ENCODE measurements at regions not wholly inside any gene's neighbourhood (a gene's known extent, or its start where the extent isn't known, plus 50 kb on each side); places are given as distances from the start of the nearest gene placed in this dataset.
"Not testable (repeated sequence)": the region's sequence is repeated elsewhere in the genome, so short reads cannot be mapped to it uniquely, and the experiment has no call there.

DNA sequence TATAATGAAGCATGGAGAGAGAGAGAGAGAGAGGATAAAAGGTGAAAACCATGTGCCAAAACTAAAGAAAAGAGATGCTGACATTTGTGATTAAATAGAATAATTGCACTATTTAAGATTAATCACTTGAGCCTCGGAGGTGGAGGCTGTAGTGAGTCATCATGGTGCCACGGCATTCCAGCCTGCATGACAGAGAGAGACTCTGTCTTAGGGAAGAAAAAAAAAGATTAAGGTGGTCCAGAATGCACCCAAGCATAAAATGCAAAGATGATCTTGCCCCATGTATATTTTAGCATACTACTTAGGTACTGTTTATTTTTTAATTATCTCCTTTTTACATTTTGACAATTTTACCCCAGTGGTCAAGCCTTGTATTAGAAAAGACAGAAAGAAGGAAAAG is 742.5 kb downstream of the SPATA31A1 start:
- H3K4me3 ChIP-seq (replicated peaks in 1 of 3); H3K36me3 ChIP-seq; H3K27me3 ChIP-seq; H3K9me3 ChIP-seq; DNase-seq; H3K27ac ChIP-seq; H3K4me1 ChIP-seq; intact Hi-C loops (cut with DNase I): not testable (repeated sequence)
- 63 to 80% methylated on average over 2 of the region's 2 CpGs for WGBS, 2 donors

DNA sequence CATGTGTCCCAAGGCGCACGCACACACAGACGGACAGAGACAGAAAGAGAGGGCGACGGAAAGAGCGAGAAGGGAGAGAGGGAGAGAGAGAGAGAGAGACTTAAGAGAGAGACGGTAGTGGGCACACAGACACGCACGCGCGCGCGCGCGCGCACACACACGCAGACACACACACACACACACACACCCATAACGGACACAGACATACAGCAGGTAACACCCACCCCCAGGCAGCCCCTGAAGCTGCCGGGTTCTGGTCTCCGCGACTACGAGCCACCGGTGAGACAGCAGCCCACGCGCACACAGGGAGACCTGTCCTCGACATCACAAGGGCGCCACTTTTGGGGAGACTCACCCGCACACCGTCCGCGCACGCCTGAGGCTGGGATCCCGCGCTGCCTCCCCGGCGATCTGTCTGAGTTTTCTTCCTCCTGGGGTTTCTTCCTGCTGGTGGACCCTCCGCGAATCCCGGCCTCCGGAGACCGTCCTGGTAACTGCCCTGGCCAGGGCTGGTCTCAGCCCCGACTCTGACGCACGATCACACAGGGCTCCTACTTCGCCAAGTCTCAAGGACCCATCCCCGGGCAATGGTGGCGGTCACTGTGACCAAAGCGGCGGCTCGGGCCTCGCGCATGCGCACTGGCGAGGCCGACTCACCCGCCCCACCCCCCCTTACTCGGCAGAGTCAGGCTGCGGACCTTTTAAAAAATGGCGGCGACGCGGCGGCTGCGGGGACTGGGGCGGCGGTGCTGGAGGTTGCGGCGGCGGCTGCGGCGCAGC is 750.7 kb downstream of the SPATA31A1 start:
- H3K36me3 ChIP-seq = not testable (repeated sequence)

GRCh38 chr9:40106783-40107248 is 751.3 kb downstream of the SPATA31A1 start:
- not testable (repeated sequence) for H3K27ac ChIP-seq

More for the DNA sequence above, 750.7 kb downstream of the SPATA31A1 start:
- H3K4me3 ChIP-seq (replicated peaks in 1 of 3) = peak overlapping the region in 1 of 3 donors; percentile 24
- H3K27ac ChIP-seq = peak overlapping the region in 1 of 3 donors; percentile 68
- H3K27me3 ChIP-seq; H3K9me3 ChIP-seq; H3K4me1 ChIP-seq; intact Hi-C loops (cut with DNase I): not testable (repeated sequence)
- WGBS, 2 donors = 0% methylated on average over 15 of the region's 71 CpGs; no CpG with 5 or more reads in 1 of the 2 donors
- DNase-seq = peak; percentile 51 to 53

GRCh38 chr9:40107251-40107650 is 751.8 kb downstream of the SPATA31A1 start:
- H3K27me3 ChIP-seq; H3K4me3 ChIP-seq (replicated peaks in 1 of 3); H3K36me3 ChIP-seq; intact Hi-C loops (cut with DNase I); H3K4me1 ChIP-seq; DNase-seq; H3K27ac ChIP-seq; H3K9me3 ChIP-seq: not testable (repeated sequence)
- no CpG with 5 or more reads among the region's 26 CpGs for WGBS, 2 donors

More at GRCh38 chr9:40106783-40107248, 751.3 kb downstream of the SPATA31A1 start:
- peak overlapping the region in 1 of 3 donors; percentile 17 for H3K4me3 ChIP-seq (replicated peaks in 1 of 3)
- H3K36me3 ChIP-seq; intact Hi-C loops (cut with DNase I); H3K27me3 ChIP-seq; H3K4me1 ChIP-seq; DNase-seq; H3K9me3 ChIP-seq: not testable (repeated sequence)
- WGBS, 2 donors = no CpG with 5 or more reads among the region's 33 CpGs

DNA sequence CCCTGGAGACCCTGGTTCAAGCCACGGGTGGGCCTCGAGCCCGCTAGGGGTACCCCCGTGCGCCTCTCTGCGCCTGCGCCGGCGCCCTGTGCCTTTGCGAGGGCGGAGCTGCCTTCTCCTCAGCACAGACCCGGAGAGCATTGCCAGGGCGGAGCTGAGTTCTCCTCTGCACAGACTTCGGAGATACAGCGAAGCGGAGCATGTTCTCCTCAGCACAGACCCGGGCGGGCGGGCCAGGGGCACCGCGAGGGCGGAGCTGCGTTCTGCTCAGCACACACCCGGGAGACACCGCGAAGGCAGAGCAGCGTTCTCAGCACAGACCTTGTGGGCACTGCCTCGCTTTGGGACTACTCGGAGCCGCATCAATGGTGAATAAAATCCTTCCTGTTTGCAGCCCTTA is 753.0 kb downstream of the SPATA31A1 start:
- H3K36me3 ChIP-seq; H3K27me3 ChIP-seq; H3K4me1 ChIP-seq; H3K4me3 ChIP-seq (replicated peaks in 1 of 3); H3K27ac ChIP-seq; intact Hi-C loops (cut with DNase I); H3K9me3 ChIP-seq; DNase-seq: not testable (repeated sequence)
- no CpG with 5 or more reads among the region's 30 CpGs for WGBS, 2 donors

GRCh38 chr9:40110751-40111150 is 755.3 kb downstream of the SPATA31A1 start:
- H3K4me1 ChIP-seq; H3K9me3 ChIP-seq; H3K4me3 ChIP-seq (replicated peaks in 1 of 3); H3K27ac ChIP-seq; H3K36me3 ChIP-seq; H3K27me3 ChIP-seq; DNase-seq; intact Hi-C loops (cut with DNase I): not testable (repeated sequence)
- WGBS, 2 donors = no CpG with 5 or more reads among the region's 18 CpGs

DNA sequence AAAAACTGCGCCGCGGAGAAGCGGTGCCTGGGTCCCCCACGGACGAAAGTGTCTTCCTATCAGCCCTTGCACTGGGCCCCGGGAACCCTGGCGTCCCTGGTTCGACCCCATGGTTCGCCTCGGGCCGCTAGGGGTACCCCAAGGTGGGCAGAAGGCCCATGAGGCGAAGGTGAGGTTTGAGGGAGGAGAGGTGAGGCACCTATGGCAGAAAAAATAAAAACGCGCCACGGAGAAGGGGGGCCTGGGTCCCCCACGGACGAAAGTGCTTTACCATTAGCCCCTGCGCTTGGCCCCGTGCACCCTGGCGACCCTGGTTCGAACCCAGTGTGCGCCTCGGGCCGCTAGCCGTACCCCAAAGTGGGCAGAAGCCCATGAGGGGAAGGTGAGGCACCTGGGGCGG is 756.1 kb downstream of the SPATA31A1 start:
- H3K4me3 ChIP-seq (replicated peaks in 1 of 3); intact Hi-C loops (cut with DNase I); H3K27me3 ChIP-seq; H3K9me3 ChIP-seq; H3K36me3 ChIP-seq; DNase-seq; H3K4me1 ChIP-seq; H3K27ac ChIP-seq: not testable (repeated sequence)
- 75% methylated on average over 7 of the region's 27 CpGs; no CpG with 5 or more reads in 1 of the 2 donors for WGBS, 2 donors

GRCh38 chr9:40130598-40130997 is 775.1 kb downstream of the SPATA31A1 start:
- H3K36me3 ChIP-seq; H3K27me3 ChIP-seq; H3K27ac ChIP-seq; H3K9me3 ChIP-seq; H3K4me3 ChIP-seq (replicated peaks in 1 of 3); DNase-seq; H3K4me1 ChIP-seq; intact Hi-C loops (cut with DNase I): not testable (repeated sequence)
- no CpG with 5 or more reads among the region's 1 CpG for WGBS, 2 donors

GRCh38 chr9:40169204-40169603 is 813.7 kb downstream of the SPATA31A1 start:
- H3K27me3 ChIP-seq; H3K4me3 ChIP-seq (replicated peaks in 1 of 3); intact Hi-C loops (cut with DNase I); H3K9me3 ChIP-seq; H3K27ac ChIP-seq; H3K4me1 ChIP-seq; H3K36me3 ChIP-seq; DNase-seq: not testable (repeated sequence)
- no CpG with 5 or more reads among the region's 1 CpG for WGBS, 2 donors

DNA sequence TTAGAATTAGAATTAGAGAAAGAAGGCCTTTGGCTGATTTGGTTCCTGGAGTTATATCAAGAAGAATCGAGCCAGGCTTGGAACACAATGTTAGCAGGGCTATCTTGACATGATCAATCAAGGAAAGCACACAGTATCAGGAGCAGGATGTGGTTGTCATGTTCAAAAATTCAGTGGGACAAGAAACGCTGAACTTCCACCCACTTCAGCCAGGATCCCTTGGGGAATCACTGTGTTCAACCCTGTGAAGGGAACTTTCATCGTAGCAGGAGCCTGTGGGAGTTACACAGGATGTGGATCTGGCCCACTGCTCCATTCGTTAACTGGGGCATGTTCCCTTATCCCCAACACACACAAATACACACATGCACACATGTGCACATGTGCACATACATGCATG is 817.8 kb downstream of the SPATA31A1 start:
- intact Hi-C loops (cut with DNase I); H3K27me3 ChIP-seq; H3K4me1 ChIP-seq; H3K9me3 ChIP-seq; H3K4me3 ChIP-seq (replicated peaks in 1 of 3); H3K36me3 ChIP-seq; DNase-seq; H3K27ac ChIP-seq: not testable (repeated sequence)
- no CpG with 5 or more reads among the region's 4 CpGs for WGBS, 2 donors

- H3K4me1 ChIP-seq; H3K4me3 ChIP-seq (replicated peaks in 1 of 3); H3K9me3 ChIP-seq; H3K36me3 ChIP-seq; intact Hi-C loops (cut with DNase I); DNase-seq; H3K27me3 ChIP-seq; H3K27ac ChIP-seq: not testable (repeated sequence)
- 86% methylated on average over 1 of the region's 4 CpGs; no CpG with 5 or more reads in 1 of the 2 donors for WGBS, 2 donors
Observed at GRCh38 chr9:40174035-40174434, 818.6 kb downstream of the SPATA31A1 start.

DNA sequence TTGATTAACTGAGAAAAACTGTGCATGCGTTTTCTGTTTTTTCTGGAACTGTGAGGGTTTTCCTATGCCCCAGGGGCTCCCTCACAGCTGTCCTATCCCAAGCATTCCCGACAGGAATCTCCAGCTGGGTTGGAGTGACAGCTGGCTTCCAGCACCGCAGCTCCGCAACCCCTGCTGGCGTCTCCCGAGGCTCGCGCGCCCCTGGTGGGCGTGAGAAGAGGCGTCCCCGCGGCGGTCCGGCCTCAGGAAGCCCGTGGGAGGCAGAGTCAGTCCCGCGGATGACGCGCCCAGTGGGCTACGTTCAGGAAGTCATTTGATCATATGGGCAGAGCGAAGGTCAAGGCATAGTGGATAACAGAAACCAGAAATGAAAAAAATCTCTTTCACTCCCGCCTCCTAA is 821.9 kb downstream of the SPATA31A1 start:
- H3K36me3 ChIP-seq; H3K27ac ChIP-seq; H3K9me3 ChIP-seq; H3K4me3 ChIP-seq (replicated peaks in 1 of 3); DNase-seq; H3K27me3 ChIP-seq; intact Hi-C loops (cut with DNase I); H3K4me1 ChIP-seq: not testable (repeated sequence)
- WGBS, 2 donors = 33% methylated on average over 2 of the region's 23 CpGs; no CpG with 5 or more reads in 1 of the 2 donors

- H3K36me3 ChIP-seq; DNase-seq; intact Hi-C loops (cut with DNase I); H3K4me3 ChIP-seq (replicated peaks in 1 of 3); H3K9me3 ChIP-seq; H3K27ac ChIP-seq; H3K27me3 ChIP-seq; H3K4me1 ChIP-seq: not testable (repeated sequence)
- WGBS, 2 donors = 80% methylated on average over 2 of the region's 5 CpGs; no CpG with 5 or more reads in 1 of the 2 donors
Observed at GRCh38 chr9:40191403-40191802, 835.9 kb downstream of the SPATA31A1 start.
